Osteoblast (primary cell): ENCODE measurements at regions not wholly inside any gene's neighbourhood (a gene's known extent, or its start where the extent isn't known, plus 50 kb on each side); places are given as distances from the start of the nearest gene placed in this dataset.

ENCODE experiments used
- DNase-seq: peaks from one replicate; pipeline ENCODE4 v3.0.0; 2011; ENCODE audit warnings: low spot score, mixed read lengths; ENCODE audit not compliant: insufficient read length; ENCODE audit errors: missing footprints
- H2AFZ ChIP-seq: 2 replicates; pipeline ENCODE4 v1.6.0; 2011; ENCODE audit warnings: mild to moderate bottlenecking, low read length
- H3K27ac ChIP-seq: 2 replicates; pipeline ENCODE4 v1.5.1; 2011; ENCODE audit warnings: mild to moderate bottlenecking, low read depth, low read length, moderate library complexity
- H3K27me3 ChIP-seq: 2 replicates; pipeline ENCODE4 v1.6.0; 2012; ENCODE audit warnings: mild to moderate bottlenecking, control low read depth, inconsistent platforms, low read length, moderate library complexity; ENCODE audit not compliant: insufficient read depth
- H3K36me3 ChIP-seq: 2 replicates; pipeline ENCODE4 v1.5.1; 2011; ENCODE audit warnings: mild to moderate bottlenecking, low read length, control low read depth, moderate library complexity; ENCODE audit not compliant: insufficient read depth
- H3K4me1 ChIP-seq: 2 replicates; pipeline ENCODE4 v1.5.1; 2011; ENCODE audit warnings: mild to moderate bottlenecking, low read length, control low read depth, moderate library complexity; ENCODE audit not compliant: insufficient read depth
- H3K4me2 ChIP-seq: 2 replicates; pipeline ENCODE4 v1.6.0; 2011; ENCODE audit warnings: mild to moderate bottlenecking, low read length; ENCODE audit not compliant: insufficient read depth
- H3K4me3 ChIP-seq: fragments of 200-600 bp; sonication (generic); 3 replicates; pipeline ENCODE4 v1.5.1; 2012; ENCODE audit warnings: mild to moderate bottlenecking, low read length, inconsistent platforms; ENCODE audit not compliant: insufficient read depth
- H3K79me2 ChIP-seq: 2 replicates; pipeline ENCODE4 v1.6.0; 2012; ENCODE audit warnings: mild to moderate bottlenecking, low read length, control low read depth, inconsistent platforms; ENCODE audit not compliant: insufficient read depth
- H3K9me3 ChIP-seq: 2 replicates; pipeline ENCODE4 v1.5.1; 2011; ENCODE audit warnings: low read depth, low read length, control low read depth
- H4K20me1 ChIP-seq: 2 replicates; pipeline ENCODE4 v1.6.0; 2012; ENCODE audit warnings: mild to moderate bottlenecking, low read length, control low read depth; ENCODE audit not compliant: insufficient read depth
- TF ChIP-seq, protein P1 (sequence below): IDR thresholded peaks from 2 replicates; pipeline ENCODE4 v1.5.1; 2011; ENCODE audit warnings: mild to moderate bottlenecking, low read depth, low read length, moderate library complexity; ENCODE audit errors: extremely low read depth

DNA sequence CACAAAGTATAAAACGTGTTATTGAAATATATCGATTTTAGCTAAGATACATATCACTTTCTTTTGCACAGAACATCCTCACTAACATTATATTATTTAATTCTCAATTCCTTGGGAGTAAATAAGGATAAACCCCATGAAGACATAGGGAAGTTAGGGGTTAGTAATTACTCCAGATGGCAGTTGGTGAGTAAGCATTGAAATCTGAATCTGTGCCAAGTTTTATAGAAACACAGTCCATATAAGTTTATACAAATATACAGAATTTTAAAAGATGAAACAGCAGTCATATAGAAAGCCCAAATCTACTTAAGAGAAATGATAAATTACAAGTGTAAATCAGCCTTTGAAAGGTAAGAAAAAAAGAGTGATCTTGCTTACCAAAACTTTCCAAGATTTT lies 200.4 kb upstream of the SYT10 start:
- H3K36me3 ChIP-seq = no peaks in the 10 kb centered on the region
- no peak overlapping the region for H2AFZ ChIP-seq
- peaks cover 2% of the 10 kb centered on the region for H3K9me3 ChIP-seq
- DNase-seq = no peak
- H3K4me2 ChIP-seq = no peak overlapping the region
- H3K79me2 ChIP-seq = no peaks in the 10 kb centered on the region
- H3K27ac ChIP-seq = no peak overlapping the region
- H4K20me1 ChIP-seq = no peaks in the 10 kb centered on the region
- TF ChIP-seq, protein P1, sequence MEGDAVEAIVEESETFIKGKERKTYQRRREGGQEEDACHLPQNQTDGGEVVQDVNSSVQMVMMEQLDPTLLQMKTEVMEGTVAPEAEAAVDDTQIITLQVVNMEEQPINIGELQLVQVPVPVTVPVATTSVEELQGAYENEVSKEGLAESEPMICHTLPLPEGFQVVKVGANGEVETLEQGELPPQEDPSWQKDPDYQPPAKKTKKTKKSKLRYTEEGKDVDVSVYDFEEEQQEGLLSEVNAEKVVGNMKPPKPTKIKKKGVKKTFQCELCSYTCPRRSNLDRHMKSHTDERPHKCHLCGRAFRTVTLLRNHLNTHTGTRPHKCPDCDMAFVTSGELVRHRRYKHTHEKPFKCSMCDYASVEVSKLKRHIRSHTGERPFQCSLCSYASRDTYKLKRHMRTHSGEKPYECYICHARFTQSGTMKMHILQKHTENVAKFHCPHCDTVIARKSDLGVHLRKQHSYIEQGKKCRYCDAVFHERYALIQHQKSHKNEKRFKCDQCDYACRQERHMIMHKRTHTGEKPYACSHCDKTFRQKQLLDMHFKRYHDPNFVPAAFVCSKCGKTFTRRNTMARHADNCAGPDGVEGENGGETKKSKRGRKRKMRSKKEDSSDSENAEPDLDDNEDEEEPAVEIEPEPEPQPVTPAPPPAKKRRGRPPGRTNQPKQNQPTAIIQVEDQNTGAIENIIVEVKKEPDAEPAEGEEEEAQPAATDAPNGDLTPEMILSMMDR = no peak
- no peaks in the 10 kb centered on the region for H3K27me3 ChIP-seq
- H3K4me1 ChIP-seq = no peaks in the 10 kb centered on the region
- no peak overlapping the region for H3K4me3 ChIP-seq

DNA sequence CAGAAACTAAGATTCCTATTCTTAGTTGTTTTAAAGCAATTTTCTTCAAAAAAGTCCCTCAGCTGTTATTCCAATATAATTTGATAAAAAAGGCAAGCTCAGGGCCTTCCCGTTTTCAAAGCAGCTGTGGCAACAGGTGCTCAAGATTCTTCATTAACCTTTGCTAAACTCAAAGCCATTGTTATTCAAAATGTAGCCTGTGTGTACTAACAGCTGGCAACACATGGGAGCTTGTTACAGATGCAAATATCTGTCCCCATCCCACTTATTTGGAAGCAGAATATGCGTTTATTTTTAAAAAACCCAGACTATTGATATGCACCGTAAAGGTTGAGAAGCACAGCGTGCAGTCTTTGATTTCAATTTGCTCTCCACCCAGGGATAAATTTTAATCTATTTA lies 210.4 kb upstream of the SYT10 start:
- H3K36me3 ChIP-seq = no peaks in the 10 kb centered on the region
- H3K4me1 ChIP-seq = no peaks in the 10 kb centered on the region
- DNase-seq = no peak

DNA sequence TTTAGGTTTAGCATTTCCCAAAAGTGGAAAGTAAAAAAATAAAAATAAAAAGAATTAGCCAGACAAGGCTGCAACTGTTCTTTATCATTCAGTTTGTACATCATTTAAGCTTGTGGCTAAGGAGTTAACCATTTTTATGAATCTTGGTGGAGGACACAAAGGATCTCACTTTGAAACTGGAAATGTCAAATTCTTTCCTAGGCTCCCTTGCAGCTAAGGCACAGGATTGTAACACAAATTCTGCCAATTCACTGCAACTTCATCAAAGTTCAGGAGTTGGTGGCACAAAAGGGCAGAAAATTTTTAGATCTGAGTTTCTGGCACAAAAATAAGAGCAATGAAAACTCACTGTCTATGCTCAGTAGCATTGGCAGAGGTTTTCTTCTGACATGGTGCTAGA lies 211.2 kb upstream of the SYT10 start:
- TF ChIP-seq, protein P1 = no peak

More for the DNA sequence above, 210.4 kb upstream of the SYT10 start:
- no peaks in the 10 kb centered on the region for H3K9me3 ChIP-seq
- no peak overlapping the region for H3K4me3 ChIP-seq
- H3K27me3 ChIP-seq = no peaks in the 10 kb centered on the region
- H2AFZ ChIP-seq = no peak overlapping the region
- H3K79me2 ChIP-seq = no peaks in the 10 kb centered on the region
- H3K27ac ChIP-seq = no peak overlapping the region
- H3K4me2 ChIP-seq = no peak overlapping the region
- TF ChIP-seq, protein P1 = no peak
- H4K20me1 ChIP-seq = no peaks in the 10 kb centered on the region

DNA sequence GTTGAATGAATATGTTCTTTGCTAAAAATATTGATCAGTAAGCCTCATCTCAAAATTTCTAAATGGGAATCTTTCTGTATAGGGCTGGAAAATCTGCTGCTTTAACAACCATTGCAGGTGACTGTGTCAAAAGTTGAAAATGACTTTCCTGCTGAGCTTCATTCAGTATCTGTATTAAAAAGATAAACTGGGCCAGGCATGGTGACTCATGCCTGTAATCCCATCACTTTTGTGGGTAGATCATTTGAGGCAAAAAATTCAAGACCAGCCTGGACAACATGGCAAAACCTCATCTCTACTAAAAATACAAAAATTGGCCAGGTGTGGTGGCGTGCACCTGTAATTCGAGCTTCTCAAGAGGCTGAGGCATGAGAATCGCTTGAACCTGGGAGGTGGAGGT lies 213.7 kb upstream of the SYT10 start:
- no peak overlapping the region for H2AFZ ChIP-seq
- no peaks in the 10 kb centered on the region for H3K79me2 ChIP-seq
- TF ChIP-seq, protein P1 = no peak

More for the DNA sequence above, 211.2 kb upstream of the SYT10 start:
- no peak overlapping the region for H3K4me3 ChIP-seq
- H3K27ac ChIP-seq = no peak overlapping the region
- no peak for DNase-seq
- H3K9me3 ChIP-seq = no peaks in the 10 kb centered on the region
- no peaks in the 10 kb centered on the region for H3K27me3 ChIP-seq
- H2AFZ ChIP-seq = no peak overlapping the region
- no peaks in the 10 kb centered on the region for H3K36me3 ChIP-seq
- H3K4me1 ChIP-seq = no peaks in the 10 kb centered on the region
- no peaks in the 10 kb centered on the region for H4K20me1 ChIP-seq
- H3K79me2 ChIP-seq = no peaks in the 10 kb centered on the region
- no peak overlapping the region for H3K4me2 ChIP-seq

More for the DNA sequence above, 213.7 kb upstream of the SYT10 start:
- Histone ChIP-seq H3K4me1 (no peaks in the 10 kb centered on the region), H3K4me2 (no peak overlapping the region), H3K36me3 (no peaks in the 10 kb centered on the region), H3K4me3 (no peak overlapping the region), H3K27ac (no peak overlapping the region), H3K9me3 (no peaks in the 10 kb centered on the region), H3K27me3 (no peaks in the 10 kb centered on the region), H4K20me1 (no peaks in the 10 kb centered on the region)
- DNase-seq = no peak
